Loucy (cell line): ENCODE measurements at regions not wholly inside any gene's neighbourhood (a gene's known extent, or its start where the extent isn't known, plus 50 kb on each side); places are given as distances from the start of the nearest gene placed in this dataset.
"Not testable (repeated sequence)": the region's sequence is repeated elsewhere in the genome, so short reads cannot be mapped to it uniquely, and the experiment has no call there.

Experiments used
- CTCF ChIP-seq: fragments of 200-600 bp; sonication (generic); conservative IDR thresholded peaks from 2 replicates; pipeline ENCODE4 v1.5.1; 2014; ENCODE audit warnings: mild to moderate bottlenecking, antibody characterized with exemption, low read length
- EZH2phosphoT487 ChIP-seq: fragments of 200-600 bp; IDR thresholded peaks from 2 replicates; pipeline ENCODE4 v1.6.1; 2018; ENCODE audit warnings: antibody characterized with exemption, mild to moderate bottlenecking, moderate library complexity, borderline replicate concordance

GRCh38 chr6:144470201-144470600 lies 185.1 kb downstream of the UTRN start:
- TF ChIP-seq CTCF, EZH2phosphoT487: not testable (repeated sequence)
